CD4-positive, alpha-beta T cell treated with Interleukin-6 for 4 hours (primary cell): ENCODE measurements at regions not wholly inside any gene's neighbourhood (a gene's known extent, or its start where the extent isn't known, plus 50 kb on each side); places are given as distances from the start of the nearest gene placed in this dataset.
A peak's percentile ranks its signal among the peaks of the same experiment; 100 is the strongest.
"Not testable (repeated sequence)": the region's sequence is repeated elsewhere in the genome, so short reads cannot be mapped to it uniquely, and the experiment has no call there.

Experiments
- DNase-seq: peaks from one replicate; pipeline ENCODE4 v3.0.0-alpha.2; 2020; ENCODE audit warnings: mixed read lengths

GRCh38 chr2:7691961-7692656, 774.9 kb downstream of the RNF144A start:
- DNase-seq = no peak

GRCh38 chr2:7692657-7693161, 775.5 kb downstream of the RNF144A start:
- DNase-seq = no peak

GRCh38 chr2:7693246-7694075, 776.2 kb downstream of the RNF144A start:
- DNase-seq = no peak

- DNase-seq = no peak
Measured at GRCh38 chr2:7694076-7694985, 777.1 kb downstream of the RNF144A start.

GRCh38 chr2:7696556-7696955, 779.3 kb downstream of the RNF144A start:
- DNase-seq = not testable (repeated sequence)

GRCh38 chr2:7697052-7697451, 779.8 kb downstream of the RNF144A start:
- DNase-seq = no peak

- DNase-seq = no peak
Measured at GRCh38 chr2:7701791-7702190, 784.6 kb downstream of the RNF144A start.

- no peak for DNase-seq
Measured at GRCh38 chr2:7703048-7703447, 785.8 kb downstream of the RNF144A start.

GRCh38 chr2:7703543-7704144, 786.4 kb downstream of the RNF144A start:
- DNase-seq = no peak

- DNase-seq = no peak
Measured at GRCh38 chr2:7704296-7704865, 787.2 kb downstream of the RNF144A start.

GRCh38 chr2:7706791-7707190, 789.6 kb downstream of the RNF144A start:
- no peak for DNase-seq

GRCh38 chr2:7707723-7708122, 790.5 kb downstream of the RNF144A start:
- no peak for DNase-seq

GRCh38 chr2:7709907-7710306, 792.7 kb downstream of the RNF144A start:
- no peak for DNase-seq

- no peak for DNase-seq
Measured at GRCh38 chr2:7711167-7711566, 794.0 kb downstream of the RNF144A start.

GRCh38 chr2:7719876-7720275, 802.7 kb downstream of the RNF144A start:
- DNase-seq = no peak

- no peak for DNase-seq
Measured at GRCh38 chr2:7721413-7721995, 804.3 kb downstream of the RNF144A start.

- no peak for DNase-seq
Measured at GRCh38 chr2:7722212-7722910, 805.1 kb downstream of the RNF144A start.

- DNase-seq = no peak
Measured at GRCh38 chr2:7724336-7724735, 807.1 kb downstream of the RNF144A start.

- peak; percentile 20 for DNase-seq
Measured at GRCh38 chr2:7725171-7725849, 808.1 kb downstream of the RNF144A start.

- DNase-seq = no peak
Measured at GRCh38 chr2:7725850-7726242, 808.6 kb downstream of the RNF144A start.

GRCh38 chr2:7726989-7727388, 809.8 kb downstream of the RNF144A start:
- DNase-seq = no peak
